ENCODE measurements at regions not wholly inside any gene's neighbourhood (a gene's known extent, or its start where the extent isn't known, plus 50 kb on each side); places are given as distances from the start of the nearest gene placed in this dataset.

- H3K36me3 ChIP-seq (ENCODE audit: control insufficient read depth, insufficient read depth, low read length) = no peaks in the 10 kb centered on the region
- no peak for TF ChIP-seq CTCF (IDR thresholded peaks at IDR 0.05; ENCODE audit: insufficient read depth, low read length, poor library complexity, severe bottlenecking)
- DNase-seq (ENCODE audit: low read depth) = no peak
- no peak overlapping the region for H3K4me3 ChIP-seq (ENCODE audit: low read depth, low read length)
- H3K27me3 ChIP-seq (ENCODE audit: control insufficient read depth, insufficient read depth, low read length) = no peaks in the 10 kb centered on the region
Observed at GRCh38 chr21:20946701-20947100, 51.5 kb upstream of the NCAM2 start.
